B cell (primary cell): ENCODE measurements at regions not wholly inside any gene's neighbourhood (a gene's known extent, or its start where the extent isn't known, plus 50 kb on each side); places are given as distances from the start of the nearest gene placed in this dataset.

Source experiments
- EZH2 ChIP-seq: IDR thresholded peaks from 2 replicates; pipeline ENCODE4 v1.6.1; 2012; ENCODE audit warnings: borderline replicate concordance, low read depth, mild to moderate bottlenecking, moderate library complexity, low read length; ENCODE audit not compliant: insufficient read depth, poor library complexity, severe bottlenecking
- TF ChIP-seq, protein P1 (sequence below): fragments of 200-600 bp; IDR thresholded peaks from one replicate; pipeline ENCODE4 v1.8.0; 2022; ENCODE audit warnings: antibody characterized with exemption, mild to moderate bottlenecking

DNA sequence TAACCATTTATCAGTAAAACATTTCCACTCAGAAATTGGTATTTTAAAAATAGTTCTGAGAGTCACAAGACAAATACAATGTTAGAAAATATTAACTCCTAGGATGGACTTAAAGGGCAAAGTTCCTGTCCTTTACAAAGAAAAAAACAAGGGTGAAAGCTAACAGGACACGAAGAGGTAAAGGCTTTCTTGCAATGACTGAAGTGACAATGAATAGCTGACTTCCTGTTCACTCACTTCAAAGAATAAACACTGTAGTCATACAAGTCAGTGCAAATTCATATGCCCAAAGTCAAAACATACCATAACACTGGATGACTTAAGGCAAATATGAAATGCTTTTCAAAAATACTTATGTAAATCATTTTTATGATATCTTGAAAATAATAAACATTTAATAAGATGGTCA, 1389.8 kb upstream of the ALCAM start:
- TF ChIP-seq, protein P1, sequence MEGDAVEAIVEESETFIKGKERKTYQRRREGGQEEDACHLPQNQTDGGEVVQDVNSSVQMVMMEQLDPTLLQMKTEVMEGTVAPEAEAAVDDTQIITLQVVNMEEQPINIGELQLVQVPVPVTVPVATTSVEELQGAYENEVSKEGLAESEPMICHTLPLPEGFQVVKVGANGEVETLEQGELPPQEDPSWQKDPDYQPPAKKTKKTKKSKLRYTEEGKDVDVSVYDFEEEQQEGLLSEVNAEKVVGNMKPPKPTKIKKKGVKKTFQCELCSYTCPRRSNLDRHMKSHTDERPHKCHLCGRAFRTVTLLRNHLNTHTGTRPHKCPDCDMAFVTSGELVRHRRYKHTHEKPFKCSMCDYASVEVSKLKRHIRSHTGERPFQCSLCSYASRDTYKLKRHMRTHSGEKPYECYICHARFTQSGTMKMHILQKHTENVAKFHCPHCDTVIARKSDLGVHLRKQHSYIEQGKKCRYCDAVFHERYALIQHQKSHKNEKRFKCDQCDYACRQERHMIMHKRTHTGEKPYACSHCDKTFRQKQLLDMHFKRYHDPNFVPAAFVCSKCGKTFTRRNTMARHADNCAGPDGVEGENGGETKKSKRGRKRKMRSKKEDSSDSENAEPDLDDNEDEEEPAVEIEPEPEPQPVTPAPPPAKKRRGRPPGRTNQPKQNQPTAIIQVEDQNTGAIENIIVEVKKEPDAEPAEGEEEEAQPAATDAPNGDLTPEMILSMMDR: no peak
- no peak for TF ChIP-seq EZH2
